GM18858 (cell line): ENCODE measurements at regions not wholly inside any gene's neighbourhood (a gene's known extent, or its start where the extent isn't known, plus 50 kb on each side); places are given as distances from the start of the nearest gene placed in this dataset.

Experiments used
- ATAC-seq: cut with Tn5 transposase; IDR thresholded peaks from one replicate; pipeline ENCODE4 v1.9.1; 2021; ENCODE audit not compliant: unreplicated experiment

- no peak for ATAC-seq
Observed at GRCh38 chr18:39529358-39529757, 1963.8 kb upstream of the CELF4 start.

- ATAC-seq: no peak
Observed at GRCh38 chr18:39527465-39527864, 1961.9 kb upstream of the CELF4 start.

GRCh38 chr18:39524370-39524769 is 1958.8 kb upstream of the CELF4 start:
- no peak for ATAC-seq

DNA sequence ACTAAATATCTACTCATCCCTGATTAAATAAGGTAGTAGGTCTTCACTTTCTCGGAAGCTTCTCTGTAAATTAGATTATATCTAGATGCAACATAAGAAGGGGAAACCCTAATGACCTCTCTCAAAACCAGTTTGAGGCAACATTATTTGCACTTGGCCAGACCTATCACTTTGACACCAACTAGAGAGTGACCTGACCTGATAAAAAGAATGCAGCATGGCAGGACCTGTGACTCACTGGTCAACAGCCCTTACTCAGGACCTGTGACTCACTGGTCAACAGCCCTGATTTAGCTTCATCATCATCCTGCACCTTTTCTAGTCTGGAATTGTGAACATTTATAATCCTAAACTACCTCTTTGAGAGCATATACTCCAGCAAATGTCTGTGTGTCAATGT is 1957.7 kb upstream of the CELF4 start:
- no peak for ATAC-seq

DNA sequence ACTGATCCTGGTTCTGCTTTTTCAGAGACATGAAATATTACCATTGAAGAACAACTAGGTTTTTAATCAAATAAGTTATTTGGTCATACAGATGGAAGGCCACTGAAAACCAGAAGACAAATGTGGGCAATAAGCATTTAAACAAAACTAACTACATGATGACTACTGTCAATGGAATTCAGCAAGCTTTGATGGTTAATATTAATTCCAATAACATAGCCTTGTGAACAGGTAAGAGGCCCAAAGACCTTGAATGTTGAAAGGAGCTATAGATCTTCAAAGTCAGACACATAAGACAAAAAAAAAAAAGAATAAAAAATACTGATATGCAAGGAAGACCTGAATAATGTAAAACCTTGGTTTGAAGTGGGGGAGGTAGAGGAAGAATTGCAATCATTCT is 1955.6 kb upstream of the CELF4 start:
- no peak for ATAC-seq

DNA sequence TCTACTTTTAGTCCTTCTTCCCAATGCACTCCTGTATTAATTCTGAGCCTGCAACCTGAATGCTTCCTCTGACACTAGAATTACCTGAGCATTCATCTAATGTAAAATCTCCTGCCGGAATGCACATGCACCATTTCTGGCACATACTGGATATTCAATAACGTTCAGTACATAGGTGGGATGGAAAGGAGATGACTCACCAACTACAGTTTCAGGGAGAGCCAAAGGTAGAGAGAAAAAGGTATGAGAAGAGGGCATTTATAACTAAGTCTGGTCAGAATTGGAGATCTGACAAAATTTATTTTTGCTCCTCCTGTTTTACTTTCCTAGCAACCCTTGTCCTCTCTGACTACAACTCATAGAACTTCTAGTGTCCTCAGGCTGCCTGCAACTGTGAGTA is 1954.1 kb upstream of the CELF4 start:
- ATAC-seq: no peak

GRCh38 chr18:39515299-39515698 is 1949.7 kb upstream of the CELF4 start:
- ATAC-seq: no peak

DNA sequence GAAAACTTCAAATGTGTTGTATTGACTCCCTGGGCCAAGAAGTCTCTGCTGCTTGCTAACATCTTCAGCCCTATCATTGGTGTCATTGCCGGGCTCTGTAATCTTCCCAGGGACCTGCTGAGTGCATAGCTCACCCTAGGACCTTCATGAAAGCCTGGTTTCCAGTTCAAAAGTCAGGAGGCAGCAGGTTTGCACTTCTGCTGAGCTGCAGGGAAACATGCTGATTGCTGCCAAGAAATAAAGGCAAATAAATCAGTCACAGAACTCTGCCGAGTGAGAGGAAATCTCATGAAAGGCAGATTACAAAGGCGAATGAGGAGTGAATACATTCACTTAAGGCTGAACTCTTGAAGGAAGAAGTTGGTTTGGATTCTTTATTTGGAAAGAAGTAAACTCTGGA is 1947.6 kb upstream of the CELF4 start:
- no peak for ATAC-seq

- ATAC-seq: no peak
Observed at GRCh38 chr18:39506581-39507330, 1941.2 kb upstream of the CELF4 start.

DNA sequence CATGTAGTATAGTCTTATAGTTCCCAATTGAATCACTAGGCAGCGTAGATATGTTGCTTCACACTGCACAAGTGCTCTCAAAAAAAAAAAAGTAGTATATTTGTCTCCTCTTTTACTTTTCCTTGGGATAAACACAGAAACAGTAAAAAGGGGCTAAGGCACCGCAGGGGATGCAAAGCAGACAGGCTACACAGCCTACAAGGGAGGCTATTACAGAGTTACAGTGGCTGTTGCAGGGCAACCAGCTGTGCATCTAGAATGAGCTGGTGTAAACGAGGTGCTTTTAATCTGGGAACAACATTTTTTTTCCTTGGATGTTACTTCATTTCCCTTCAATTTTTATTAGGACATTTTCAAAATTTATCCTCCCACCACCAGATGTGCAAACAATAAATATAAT is 1934.7 kb upstream of the CELF4 start:
- ATAC-seq: no peak

- no peak for ATAC-seq
Observed at GRCh38 chr18:39497821-39498220, 1932.2 kb upstream of the CELF4 start.

- ATAC-seq: no peak
Observed at GRCh38 chr18:39496986-39497385, 1931.4 kb upstream of the CELF4 start.

DNA sequence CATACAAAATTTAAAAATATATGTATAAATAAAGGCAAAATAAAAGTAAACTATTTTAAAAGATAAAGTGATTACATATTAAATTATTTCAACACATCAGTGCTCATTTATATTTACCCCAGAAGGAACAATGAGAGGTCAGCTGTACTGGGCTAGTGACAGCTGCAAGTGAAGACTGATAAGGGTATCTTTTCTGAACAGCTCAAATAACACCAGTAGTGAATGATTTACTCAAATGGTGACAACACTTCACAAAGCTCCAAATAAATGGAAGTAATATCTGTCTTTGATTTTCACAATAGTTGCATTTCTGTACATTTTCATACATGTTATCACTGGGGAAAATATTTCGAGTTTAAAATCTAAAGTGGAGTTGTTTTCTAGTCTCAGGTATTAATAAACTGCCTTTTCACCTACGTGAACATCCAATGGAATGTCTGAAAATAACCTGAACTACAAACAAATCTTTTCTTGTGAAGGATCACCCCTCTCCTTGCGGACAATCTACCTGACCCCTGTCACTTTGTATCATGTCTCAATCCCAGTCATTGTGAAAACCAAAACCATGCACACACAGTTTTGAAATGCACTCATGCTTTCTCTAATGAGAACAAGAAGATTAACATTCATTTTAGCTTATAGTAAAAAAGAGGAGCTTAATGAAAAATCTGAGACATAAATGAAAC is 1928.8 kb upstream of the CELF4 start:
- no peak for ATAC-seq

GRCh38 chr18:39491408-39491807 is 1925.8 kb upstream of the CELF4 start:
- no peak for ATAC-seq

- no peak for ATAC-seq
Observed at GRCh38 chr18:39489431-39489830, 1923.8 kb upstream of the CELF4 start.

DNA sequence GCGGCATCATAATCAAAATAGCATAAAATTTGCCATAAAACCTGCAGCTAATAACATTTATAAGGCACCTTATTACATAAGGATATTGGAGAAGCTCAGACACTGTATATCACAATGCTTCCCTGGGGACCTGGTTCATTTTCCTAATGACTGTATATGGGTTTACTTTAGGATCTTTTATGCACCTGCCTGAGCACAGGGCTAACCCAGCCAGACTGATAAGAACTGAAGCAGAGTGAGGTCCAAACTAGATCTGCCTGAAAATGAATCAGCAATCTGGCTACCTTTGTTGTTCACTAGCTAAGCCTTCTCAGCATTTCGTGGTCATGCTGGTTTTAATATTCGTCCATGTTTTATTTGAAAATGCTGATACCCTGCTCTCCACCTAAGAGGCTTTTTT is 1922.3 kb upstream of the CELF4 start:
- no peak for ATAC-seq

GRCh38 chr18:39486268-39486667 is 1920.7 kb upstream of the CELF4 start:
- no peak for ATAC-seq

- no peak for ATAC-seq
Observed at GRCh38 chr18:39485696-39486095, 1920.1 kb upstream of the CELF4 start.

- no peak for ATAC-seq
Observed at GRCh38 chr18:39481281-39481680, 1915.7 kb upstream of the CELF4 start.

DNA sequence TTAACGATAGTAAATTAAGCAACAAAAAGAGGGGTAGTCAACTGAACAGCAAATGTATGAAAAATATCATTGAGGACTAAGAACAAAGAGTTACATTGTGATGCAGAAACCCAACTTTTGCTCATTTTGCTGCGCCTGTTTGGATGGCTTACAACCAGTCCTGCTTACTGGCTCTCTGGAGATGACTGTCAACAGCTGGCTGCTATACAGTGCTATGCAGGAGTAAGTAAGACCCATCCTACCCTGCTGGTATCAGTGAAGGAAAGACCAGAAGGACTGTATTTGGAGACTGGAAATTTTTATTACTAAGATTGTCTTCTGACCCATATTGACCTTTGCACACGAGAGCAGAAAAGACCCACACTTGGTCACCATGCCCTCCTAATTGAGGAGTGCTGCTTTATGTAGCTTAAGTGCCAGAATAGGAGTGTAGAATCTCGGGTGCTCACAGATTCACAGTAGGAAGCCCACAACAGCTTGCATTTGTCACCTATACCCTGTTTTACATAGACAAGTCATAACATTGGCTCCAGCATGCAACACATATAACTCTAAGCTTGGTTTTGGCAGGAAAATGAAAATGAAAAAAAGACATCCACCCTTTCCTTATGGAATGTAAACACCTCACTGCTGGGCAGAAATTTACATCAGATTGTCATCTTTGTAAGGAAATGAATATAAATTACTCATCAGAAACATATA is 1915.0 kb upstream of the CELF4 start:
- no peak for ATAC-seq

DNA sequence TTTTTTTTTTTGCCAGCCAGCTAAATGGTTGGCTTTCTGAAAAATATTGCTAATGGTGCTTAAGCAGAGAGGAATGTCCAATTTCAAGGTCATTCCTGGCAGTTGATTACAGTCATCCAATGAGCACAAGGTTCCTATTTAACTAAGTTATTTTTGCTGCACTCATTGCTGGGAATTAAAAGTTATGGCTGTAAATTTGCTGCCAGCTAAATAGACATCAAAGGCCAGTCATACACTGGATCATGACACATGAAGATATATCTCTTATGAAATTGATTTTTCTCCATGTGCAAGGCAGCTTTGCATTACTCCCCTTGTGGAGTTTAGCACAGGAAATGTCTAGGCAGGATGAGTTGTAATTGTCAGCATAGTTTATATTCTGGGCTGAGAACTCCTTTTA is 1898.4 kb upstream of the CELF4 start:
- no peak for ATAC-seq

- ATAC-seq: no peak
Observed at GRCh38 chr18:39462436-39462835, 1896.8 kb upstream of the CELF4 start.
